Activated CD4-positive, alpha-beta T cell treated with anti-CD3 and anti-CD28 coated beads, Interleukin-2, Interleukin-6, amounts not matched to agents 100 ng/mL and 50 ng/mL, durations not matched to agents 16 hours and 8 hours (primary cell): ENCODE measurements at regions not wholly inside any gene's neighbourhood (a gene's known extent, or its start where the extent isn't known, plus 50 kb on each side); places are given as distances from the start of the nearest gene placed in this dataset.
"Not testable (repeated sequence)": the region's sequence is repeated elsewhere in the genome, so short reads cannot be mapped to it uniquely, and the experiment has no call there.

Experiments
- DNase-seq: peaks from one replicate; pipeline ENCODE4 v3.0.0-alpha.2; 2020

DNA sequence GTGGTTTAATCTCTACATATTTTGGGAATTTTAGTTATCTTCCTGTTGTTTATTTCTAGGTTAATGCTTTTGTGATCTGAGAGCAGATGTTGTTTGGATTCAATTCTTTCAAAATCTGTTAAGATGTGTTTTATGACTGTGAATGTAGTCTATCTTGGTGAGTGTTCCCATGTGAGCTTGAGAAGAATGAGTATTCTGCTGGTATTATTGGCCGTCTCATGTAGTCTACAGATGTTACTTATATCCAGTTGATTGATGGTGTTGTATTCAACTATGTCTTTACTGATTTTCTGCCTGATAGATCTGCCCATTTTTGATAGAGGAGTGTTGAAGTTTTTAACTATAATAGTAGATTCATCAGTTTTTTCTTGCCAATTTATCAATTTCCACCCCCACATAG, 141.4 kb upstream of the FOXP2 start:
- DNase-seq = no peak

DNA sequence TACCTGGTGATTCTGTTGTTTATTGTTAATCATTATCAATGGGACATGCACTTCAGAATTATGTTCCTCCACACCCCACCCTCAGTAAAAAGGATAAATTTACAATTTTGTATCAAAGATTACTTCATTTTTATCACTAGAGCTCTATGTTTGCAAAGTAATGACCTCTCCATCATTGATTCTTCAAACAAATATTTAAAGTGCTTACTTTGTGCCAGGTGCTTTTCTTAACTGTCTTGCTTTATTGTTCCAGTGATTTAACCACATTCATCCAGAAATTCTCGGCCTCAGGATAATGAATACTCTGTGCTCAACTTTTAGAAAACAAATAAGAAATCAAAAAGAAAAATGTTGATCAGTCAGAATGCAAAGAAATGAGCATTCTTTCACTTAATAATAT, 144.9 kb upstream of the FOXP2 start:
- DNase-seq = no peak

- DNase-seq = not testable (repeated sequence)
Observed at GRCh38 chr7:114267550-114267949, 147.1 kb upstream of the FOXP2 start.

GRCh38 chr7:114264023-114264422, 150.6 kb upstream of the FOXP2 start:
- no peak for DNase-seq

DNA sequence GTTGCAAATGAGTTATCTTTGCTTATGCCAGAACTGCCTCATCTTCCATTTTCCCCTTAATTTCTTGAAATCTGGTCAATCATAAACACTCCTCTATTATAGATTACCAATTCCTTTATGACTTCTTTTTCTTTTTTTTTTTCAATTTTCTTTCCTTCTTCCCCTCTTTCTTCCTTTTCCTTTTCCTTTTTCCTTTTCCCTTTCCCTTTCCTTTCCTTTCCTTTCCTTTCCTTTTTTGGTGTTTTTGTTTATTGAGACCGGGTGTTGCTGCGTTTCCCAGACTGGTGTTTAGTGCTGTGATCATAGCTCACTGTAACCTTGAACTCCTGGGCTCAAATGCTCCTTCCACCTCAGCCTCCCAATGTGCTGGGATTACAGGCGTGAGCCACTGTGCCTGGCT, 151.4 kb upstream of the FOXP2 start:
- DNase-seq = no peak

GRCh38 chr7:114255404-114255841, 159.2 kb upstream of the FOXP2 start:
- no peak for DNase-seq

DNA sequence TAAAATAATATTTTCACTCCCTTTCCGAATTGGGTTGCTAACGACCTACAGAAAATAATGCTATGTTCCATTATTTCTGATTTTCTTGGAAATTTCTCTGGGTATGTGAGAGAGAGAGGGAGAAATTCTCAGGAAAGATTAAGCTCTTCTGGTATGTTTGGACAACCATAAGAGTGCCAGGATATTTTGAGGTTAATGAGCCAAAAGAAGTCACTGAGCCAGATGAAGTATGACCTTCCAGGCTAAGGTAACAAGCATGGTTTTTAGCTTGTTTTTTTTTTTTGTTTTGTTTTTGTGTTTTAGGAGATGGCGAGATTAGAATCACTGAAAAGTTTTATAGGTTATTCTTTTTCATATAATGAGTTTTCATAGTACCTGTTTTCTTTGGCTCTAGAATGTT, 171.0 kb upstream of the FOXP2 start:
- DNase-seq = no peak

DNA sequence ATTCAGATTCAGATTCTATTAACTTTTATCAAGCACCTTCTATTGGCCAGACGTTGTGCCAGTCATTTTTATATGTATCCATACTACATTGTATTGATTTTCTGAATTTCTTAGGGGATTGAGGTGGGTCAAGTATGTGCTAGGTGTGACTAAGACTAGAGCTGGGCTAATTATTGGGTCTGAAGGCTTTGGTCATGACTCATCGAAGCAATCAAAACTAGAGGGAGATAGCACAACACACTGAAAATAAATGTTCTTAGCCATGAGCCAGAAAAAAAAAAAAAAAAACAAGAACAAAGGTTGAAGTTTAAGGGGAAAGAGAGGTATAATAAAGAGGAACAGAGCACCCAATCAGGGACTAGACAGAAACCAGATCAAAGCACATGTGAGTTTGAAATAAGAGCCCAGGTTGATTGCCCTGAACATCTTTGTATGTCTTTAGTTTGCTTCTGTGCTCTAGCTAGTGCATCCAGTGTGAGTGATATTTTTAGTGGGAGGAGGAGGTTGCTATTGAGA, 171.6 kb upstream of the FOXP2 start:
- DNase-seq = no peak

GRCh38 chr7:114229246-114229645, 185.4 kb upstream of the FOXP2 start:
- no peak for DNase-seq

DNA sequence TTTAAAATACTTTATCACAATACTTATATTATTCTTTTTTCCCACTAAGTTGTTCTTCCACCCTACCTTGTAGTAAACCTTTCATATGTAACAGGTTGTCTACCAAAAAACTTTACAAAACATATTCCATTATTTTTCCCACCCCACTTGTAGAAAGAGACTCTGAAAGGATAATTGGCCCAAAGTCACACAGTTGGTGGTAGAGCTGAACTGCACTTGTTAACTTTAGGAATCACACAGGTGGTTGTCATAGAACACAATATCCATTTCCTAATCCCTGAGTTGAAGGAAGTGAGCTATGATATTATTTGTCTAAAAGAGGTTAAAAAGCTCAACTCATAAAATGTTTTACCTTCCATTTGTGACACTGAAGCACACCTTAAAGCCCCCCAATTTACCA, 188.8 kb upstream of the FOXP2 start:
- DNase-seq = no peak

- no peak for DNase-seq
Observed at GRCh38 chr7:114218283-114218682, 196.3 kb upstream of the FOXP2 start.

DNA sequence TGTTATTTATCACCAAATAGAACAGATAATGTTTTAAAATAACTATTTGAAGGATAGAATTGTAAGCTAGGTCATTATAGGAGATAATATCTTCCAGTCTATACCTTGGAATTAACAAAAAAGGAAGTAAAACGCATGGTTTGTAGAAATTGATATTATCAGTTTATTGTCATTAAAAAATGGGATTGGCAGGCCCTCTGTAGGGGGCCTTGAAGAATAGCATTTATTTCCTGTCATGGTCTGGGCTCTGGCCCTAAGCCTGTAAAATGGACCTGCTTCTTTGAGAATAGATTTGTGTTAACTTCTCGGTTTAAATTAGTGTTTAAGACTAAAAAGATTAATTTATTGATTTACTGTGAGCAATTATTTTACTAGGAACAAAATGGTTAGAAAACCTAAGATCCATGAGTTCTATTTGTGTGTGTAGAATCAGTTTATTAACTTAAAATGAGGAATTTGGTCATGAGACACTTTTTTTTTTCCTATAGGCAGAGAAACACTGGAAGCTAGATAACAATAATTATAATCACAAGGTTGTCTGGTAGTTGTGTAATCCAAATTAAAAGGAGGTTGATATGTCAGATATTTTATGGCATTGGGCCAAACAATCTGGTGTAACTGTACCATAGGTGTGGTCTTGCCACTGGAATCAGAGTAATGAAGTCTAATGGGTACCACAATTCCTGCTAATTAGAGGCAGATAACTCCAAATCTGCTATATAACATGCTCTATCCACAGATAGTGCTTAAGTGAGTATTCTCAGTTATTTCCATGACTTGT, 197.4 kb upstream of the FOXP2 start:
- no peak for DNase-seq

GRCh38 chr7:114214466-114214865, 200.1 kb upstream of the FOXP2 start:
- DNase-seq = no peak

DNA sequence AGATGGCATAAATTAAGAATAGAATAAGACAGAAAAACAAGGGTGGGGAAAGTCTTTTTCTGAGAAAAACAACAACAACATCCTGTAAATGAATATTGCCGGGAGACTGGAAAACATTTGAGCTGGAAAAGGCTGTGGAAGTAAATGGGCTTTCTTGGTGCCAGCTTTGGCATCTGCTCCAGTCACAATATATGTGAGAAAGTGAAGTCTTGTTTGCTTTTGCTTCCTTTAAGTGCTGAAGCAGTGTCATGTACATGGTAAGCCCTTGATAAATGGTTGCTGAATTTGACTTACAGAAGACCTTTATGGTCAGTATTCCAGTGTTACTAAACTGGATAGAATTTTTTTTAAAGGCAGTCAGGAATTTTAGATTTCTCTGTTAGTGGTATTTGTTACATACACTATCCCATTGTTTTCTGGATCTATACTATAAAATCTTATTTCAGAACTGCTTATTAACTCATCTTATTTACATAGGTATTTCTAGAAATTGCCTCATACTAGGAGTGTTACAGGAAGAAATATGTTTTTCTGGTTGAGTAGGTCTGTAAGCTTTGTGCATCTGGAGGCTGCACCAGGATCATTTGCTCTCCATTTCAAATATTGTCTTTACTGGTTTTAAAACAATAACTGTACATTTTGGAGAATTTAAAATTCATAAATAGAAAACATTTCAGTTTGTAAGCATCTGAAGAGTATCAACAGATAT, 201.7 kb upstream of the FOXP2 start:
- DNase-seq = no peak

GRCh38 chr7:114209968-114210367, 204.6 kb upstream of the FOXP2 start:
- DNase-seq = no peak

- DNase-seq = no peak
Observed at GRCh38 chr7:114206688-114207087, 207.9 kb upstream of the FOXP2 start.

DNA sequence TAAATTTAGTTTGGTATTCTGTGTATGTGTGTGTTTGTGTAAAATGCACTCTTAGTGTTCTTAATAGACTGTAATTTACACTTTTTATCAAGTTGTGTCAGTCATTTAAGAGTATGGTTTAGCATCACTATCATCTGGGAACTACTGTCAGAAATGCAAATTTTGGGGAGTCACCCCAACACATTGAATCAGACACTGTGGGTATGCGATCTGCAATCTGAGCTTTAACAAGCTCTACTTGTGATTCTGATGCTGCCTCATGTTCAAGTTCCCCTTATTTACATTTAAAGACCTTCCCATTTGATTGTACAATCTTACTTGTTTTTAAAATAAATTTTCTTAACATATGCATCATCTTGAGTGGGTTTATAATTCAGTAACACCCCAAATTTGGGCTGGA, 218.1 kb upstream of the FOXP2 start:
- DNase-seq = no peak

GRCh38 chr7:114190387-114190786, 224.2 kb upstream of the FOXP2 start:
- no peak for DNase-seq

DNA sequence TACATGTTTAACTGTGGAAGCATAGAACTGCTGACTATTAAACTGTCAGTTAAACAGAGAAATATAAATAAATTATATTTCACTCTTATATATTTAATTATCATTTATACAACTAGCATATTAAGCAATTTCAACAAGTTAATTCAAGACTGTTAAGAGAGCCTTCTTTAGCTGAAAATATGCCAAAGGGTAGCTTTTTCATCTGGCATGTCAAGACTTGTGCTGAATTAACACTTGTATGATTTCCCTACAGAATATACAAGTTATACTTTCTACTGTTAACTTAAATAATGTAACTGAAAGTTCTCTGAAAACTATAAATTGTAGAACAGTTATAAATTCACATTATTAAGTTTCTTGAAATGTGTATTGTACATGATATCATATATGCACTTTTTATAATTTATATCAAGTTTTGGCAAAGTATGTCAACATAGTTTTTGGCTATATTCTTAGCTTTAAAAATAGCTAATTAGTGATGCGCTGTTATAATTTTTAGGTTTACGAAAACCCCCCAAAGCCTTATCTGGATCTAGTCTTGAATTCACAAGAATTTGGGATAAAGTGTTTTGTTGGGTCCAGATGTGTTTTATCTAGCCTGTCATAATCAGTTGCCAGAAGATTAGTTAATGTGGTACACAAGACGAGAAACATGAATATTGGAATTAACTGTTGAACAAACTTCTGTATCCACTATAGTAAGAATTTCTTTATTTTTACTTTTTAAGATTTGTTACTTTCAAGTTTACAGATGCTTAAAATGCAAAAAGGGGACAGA, 231.1 kb upstream of the FOXP2 start:
- DNase-seq = no peak

DNA sequence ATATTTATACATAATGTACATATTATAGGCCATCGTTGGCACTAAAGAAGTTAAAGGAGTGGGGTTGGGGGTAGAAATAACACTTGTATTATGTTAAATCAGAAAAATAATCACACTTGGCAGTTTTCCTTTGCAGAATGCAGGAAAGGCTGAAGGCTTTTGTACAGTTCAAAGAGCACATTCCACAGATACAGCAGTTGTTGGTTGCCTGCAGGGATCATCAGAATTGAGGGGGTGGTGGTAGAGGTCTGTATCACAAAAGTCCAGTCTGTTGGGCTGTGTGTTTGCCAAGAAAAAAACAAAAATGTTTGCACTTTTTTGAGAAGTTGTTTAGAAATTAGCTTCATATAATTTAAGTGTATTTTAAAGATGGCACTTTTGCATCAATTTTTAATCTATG, 231.8 kb upstream of the FOXP2 start:
- no peak for DNase-seq

- no peak for DNase-seq
Observed at GRCh38 chr7:114181280-114181679, 233.3 kb upstream of the FOXP2 start.

GRCh38 chr7:114180556-114181266, 233.9 kb upstream of the FOXP2 start:
- DNase-seq = no peak

DNA sequence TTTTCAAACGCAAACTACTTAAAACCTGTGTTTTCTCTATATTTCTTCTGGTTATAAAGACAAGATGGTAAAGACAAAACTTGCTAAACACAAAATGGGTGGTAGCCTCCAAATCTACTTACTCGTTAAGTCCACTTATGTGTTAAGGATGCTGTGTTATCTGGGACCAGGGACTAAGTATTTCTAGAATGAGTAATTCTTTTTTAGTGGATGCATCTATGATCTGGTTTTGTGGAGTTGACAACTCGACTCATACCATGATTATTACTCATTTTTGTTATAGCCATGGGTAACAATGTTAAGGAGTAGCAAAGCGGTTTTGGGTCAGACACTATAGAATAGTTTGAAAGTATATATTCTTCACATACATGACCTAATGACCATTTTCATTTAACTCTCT, 239.5 kb upstream of the FOXP2 start:
- DNase-seq = no peak
